ENCODE measurements at regions not wholly inside any gene's neighbourhood (a gene's known extent, or its start where the extent isn't known, plus 50 kb on each side); places are given as distances from the start of the nearest gene placed in this dataset.
A peak's percentile ranks its signal among the peaks of the same experiment; 100 is the strongest.

GRCh38 chr14:46352844-46353243, 298.7 kb downstream of the RPL10L start:
- H2BK5ac ChIP-seq (ENCODE audit: low read length) = no peak overlapping the region
- no peak overlapping the region for H3K23ac ChIP-seq (ENCODE audit: low read depth, low read length, poor library complexity)
- H4K8ac ChIP-seq (ENCODE audit: low read depth, low read length) = no peak overlapping the region
- H3K4me1 ChIP-seq (ENCODE audit: control insufficient read depth in 2 of 2, insufficient read depth in 1 of 2, low read depth in 1 of 2, low read length in 2 of 2) = no peaks in the 10 kb centered on the region
- H3K4me2 ChIP-seq (ENCODE audit: insufficient read depth, low read length, poor library complexity, severe bottlenecking) = no peak overlapping the region
- no peaks in the 10 kb centered on the region for H3K27me3 ChIP-seq (ENCODE audit: control insufficient read depth in 3 of 3, insufficient read depth in 3 of 3, low read depth in 1 of 3, low read length in 3 of 3)
- H2BK12ac ChIP-seq (ENCODE audit: low read length) = no peak overlapping the region
- no peak overlapping the region for H3K27ac ChIP-seq (replicated peaks; ENCODE audit: low read length)
- no peaks in the 10 kb centered on the region for H3K79me1 ChIP-seq (ENCODE audit: low read depth, low read length)
- no peak overlapping the region for H3K9ac ChIP-seq (ENCODE audit: low read depth, low read length, poor library complexity)
- H3K18ac ChIP-seq (ENCODE audit: low read length) = no peak overlapping the region
- no peak overlapping the region for H2AK5ac ChIP-seq (ENCODE audit: low read depth, low read length)
- H2BK15ac ChIP-seq (ENCODE audit: low read length) = no peak overlapping the region
- no peaks in the 10 kb centered on the region for H3K36me3 ChIP-seq (replicated peaks in 1 of 2; ENCODE audit: control insufficient read depth in 2 of 2, insufficient read depth in 2 of 2, low read length in 2 of 2)
- WGBS, 2 donors (ENCODE audit: extremely low coverage in 2 of 2, insufficient read length in 2 of 2, insufficient replicate concordance in 1 of 2) = no CpG with 5 or more reads among the region's 1 CpG
- no peak overlapping the region for H3K4ac ChIP-seq (ENCODE audit: low read length)
- H4K91ac ChIP-seq (ENCODE audit: low read depth, low read length, poor library complexity) = no peak overlapping the region
- H3K4me3 ChIP-seq (ENCODE audit: low read length in 2 of 2) = no peak overlapping the region
- no peaks in the 10 kb centered on the region for H3K9me3 ChIP-seq (replicated peaks in 1 of 2; ENCODE audit: control insufficient read depth in 2 of 2, insufficient read depth in 1 of 2, low read depth in 1 of 2, low read length in 2 of 2)
- no peak overlapping the region for H3K14ac ChIP-seq (ENCODE audit: low read length)
- no peak overlapping the region for H2BK120ac ChIP-seq (ENCODE audit: low read depth, low read length)
- no peak overlapping the region for H2AFZ ChIP-seq (ENCODE audit: low read length)
- DNase-seq (ENCODE audit: low spot score) = no peak

GRCh38 chr14:46344327-46344937, 307.1 kb downstream of the RPL10L start:
- Histone ChIP-seq H2BK120ac (ENCODE audit: low read depth, low read length) (no peak overlapping the region), H3K4me1 (ENCODE audit: control insufficient read depth in 2 of 2, insufficient read depth in 1 of 2, low read depth in 1 of 2, low read length in 2 of 2) (no peaks in the 10 kb centered on the region), H3K27ac (replicated peaks; ENCODE audit: low read length) (no peak overlapping the region), H3K4me3 (ENCODE audit: low read length in 2 of 2) (no peak overlapping the region), H3K4me2 (ENCODE audit: insufficient read depth, low read length, poor library complexity, severe bottlenecking) (no peak overlapping the region), H3K4ac (ENCODE audit: low read length) (no peak overlapping the region), H2AK5ac (ENCODE audit: low read depth, low read length) (no peak overlapping the region), H3K14ac (ENCODE audit: low read length) (no peak overlapping the region), H4K8ac (ENCODE audit: low read depth, low read length) (no peak overlapping the region), H3K9ac (ENCODE audit: low read depth, low read length, poor library complexity) (no peak overlapping the region), H2BK5ac (ENCODE audit: low read length) (no peak overlapping the region), H2AFZ (ENCODE audit: low read length) (peak overlapping the region; percentile 73), H3K36me3 (replicated peaks in 1 of 2; ENCODE audit: control insufficient read depth in 2 of 2, insufficient read depth in 2 of 2, low read length in 2 of 2) (no peaks in the 10 kb centered on the region), H2BK15ac (ENCODE audit: low read length) (no peak overlapping the region), H3K23ac (ENCODE audit: low read depth, low read length, poor library complexity) (no peak overlapping the region), H2BK12ac (ENCODE audit: low read length) (no peak overlapping the region), H4K91ac (ENCODE audit: low read depth, low read length, poor library complexity) (no peak overlapping the region), H3K9me3 (replicated peaks in 1 of 2; ENCODE audit: control insufficient read depth in 2 of 2, insufficient read depth in 1 of 2, low read depth in 1 of 2, low read length in 2 of 2) (no peaks in the 10 kb centered on the region), H3K18ac (ENCODE audit: low read length) (no peak overlapping the region), H3K27me3 (ENCODE audit: control insufficient read depth in 3 of 3, insufficient read depth in 3 of 3, low read depth in 1 of 3, low read length in 3 of 3) (no peaks in the 10 kb centered on the region), H3K79me1 (ENCODE audit: low read depth, low read length) (no peaks in the 10 kb centered on the region)
- WGBS, 2 donors (ENCODE audit: extremely low coverage in 2 of 2, insufficient read length in 2 of 2, insufficient replicate concordance in 1 of 2) = no CpG with 5 or more reads among the region's 4 CpGs
- DNase-seq (ENCODE audit: low spot score) = peak; percentile 21

GRCh38 chr14:46325777-46326176, 325.8 kb downstream of the RPL10L start:
- H2BK12ac ChIP-seq (ENCODE audit: low read length) = no peak overlapping the region
- no peak overlapping the region for H3K14ac ChIP-seq (ENCODE audit: low read length)
- peaks cover 0 to 3% of the 10 kb centered on the region in 2 donors for H3K4me1 ChIP-seq (ENCODE audit: control insufficient read depth in 2 of 2, insufficient read depth in 1 of 2, low read depth in 1 of 2, low read length in 2 of 2)
- H2BK120ac ChIP-seq (ENCODE audit: low read depth, low read length) = no peak overlapping the region
- no peaks in the 10 kb centered on the region for H3K9me3 ChIP-seq (replicated peaks in 1 of 2; ENCODE audit: control insufficient read depth in 2 of 2, insufficient read depth in 1 of 2, low read depth in 1 of 2, low read length in 2 of 2)
- H3K18ac ChIP-seq (ENCODE audit: low read length) = no peak overlapping the region
- no peak overlapping the region for H2AFZ ChIP-seq (ENCODE audit: low read length)
- no peaks in the 10 kb centered on the region for H3K27me3 ChIP-seq (ENCODE audit: control insufficient read depth in 3 of 3, insufficient read depth in 3 of 3, low read depth in 1 of 3, low read length in 3 of 3)
- DNase-seq (ENCODE audit: low spot score) = no peak
- no peak overlapping the region for H2AK5ac ChIP-seq (ENCODE audit: low read depth, low read length)
- H4K8ac ChIP-seq (ENCODE audit: low read depth, low read length) = no peak overlapping the region
- H3K23ac ChIP-seq (ENCODE audit: low read depth, low read length, poor library complexity) = no peak overlapping the region
- no peak overlapping the region for H3K27ac ChIP-seq (replicated peaks; ENCODE audit: low read length)
- no peaks in the 10 kb centered on the region for H3K36me3 ChIP-seq (replicated peaks in 1 of 2; ENCODE audit: control insufficient read depth in 2 of 2, insufficient read depth in 2 of 2, low read length in 2 of 2)
- H3K4me3 ChIP-seq (ENCODE audit: low read length in 2 of 2) = no peak overlapping the region
- H2BK15ac ChIP-seq (ENCODE audit: low read length) = no peak overlapping the region
- no peak overlapping the region for H4K91ac ChIP-seq (ENCODE audit: low read depth, low read length, poor library complexity)
- H3K79me1 ChIP-seq (ENCODE audit: low read depth, low read length) = no peaks in the 10 kb centered on the region
- H2BK5ac ChIP-seq (ENCODE audit: low read length) = no peak overlapping the region
- H3K4me2 ChIP-seq (ENCODE audit: insufficient read depth, low read length, poor library complexity, severe bottlenecking) = no peak overlapping the region
- no peak overlapping the region for H3K9ac ChIP-seq (ENCODE audit: low read depth, low read length, poor library complexity)
- WGBS, 2 donors (ENCODE audit: extremely low coverage in 2 of 2, insufficient read length in 2 of 2, insufficient replicate concordance in 1 of 2) = no CpG with 5 or more reads among the region's 2 CpGs
- no peak overlapping the region for H3K4ac ChIP-seq (ENCODE audit: low read length)

GRCh38 chr14:46325157-46325556, 326.4 kb downstream of the RPL10L start:
- Histone ChIP-seq H3K14ac (ENCODE audit: low read length) (no peak overlapping the region), H2BK15ac (ENCODE audit: low read length) (no peak overlapping the region)
- no peak for DNase-seq (ENCODE audit: low spot score)

More at GRCh38 chr14:46325157-46325556, 326.4 kb downstream of the RPL10L start:
- Histone ChIP-seq H3K27me3 (ENCODE audit: control insufficient read depth in 3 of 3, insufficient read depth in 3 of 3, low read depth in 1 of 3, low read length in 3 of 3) (no peaks in the 10 kb centered on the region), H4K8ac (ENCODE audit: low read depth, low read length) (no peak overlapping the region), H3K23ac (ENCODE audit: low read depth, low read length, poor library complexity) (no peak overlapping the region), H3K9me3 (replicated peaks in 1 of 2; ENCODE audit: control insufficient read depth in 2 of 2, insufficient read depth in 1 of 2, low read depth in 1 of 2, low read length in 2 of 2) (no peaks in the 10 kb centered on the region), H4K91ac (ENCODE audit: low read depth, low read length, poor library complexity) (no peak overlapping the region), H2BK120ac (ENCODE audit: low read depth, low read length) (no peak overlapping the region), H3K79me1 (ENCODE audit: low read depth, low read length) (no peaks in the 10 kb centered on the region), H3K9ac (ENCODE audit: low read depth, low read length, poor library complexity) (no peak overlapping the region), H2AFZ (ENCODE audit: low read length) (no peak overlapping the region), H3K4me3 (ENCODE audit: low read length in 2 of 2) (no peak overlapping the region), H3K27ac (replicated peaks; ENCODE audit: low read length) (no peak overlapping the region), H3K18ac (ENCODE audit: low read length) (no peak overlapping the region), H3K4me2 (ENCODE audit: insufficient read depth, low read length, poor library complexity, severe bottlenecking) (no peak overlapping the region), H2AK5ac (ENCODE audit: low read depth, low read length) (no peak overlapping the region), H2BK12ac (ENCODE audit: low read length) (no peak overlapping the region), H3K36me3 (replicated peaks in 1 of 2; ENCODE audit: control insufficient read depth in 2 of 2, insufficient read depth in 2 of 2, low read length in 2 of 2) (no peaks in the 10 kb centered on the region), H2BK5ac (ENCODE audit: low read length) (no peak overlapping the region), H3K4me1 (ENCODE audit: control insufficient read depth in 2 of 2, insufficient read depth in 1 of 2, low read depth in 1 of 2, low read length in 2 of 2) (peaks cover 0 to 3% of the 10 kb centered on the region in 2 donors), H3K4ac (ENCODE audit: low read length) (no peak overlapping the region)
- no CpG with 5 or more reads among the region's 5 CpGs for WGBS, 2 donors (ENCODE audit: extremely low coverage in 2 of 2, insufficient read length in 2 of 2, insufficient replicate concordance in 1 of 2)

All from neuronal stem cell (in vitro differentiated cells).